Sigmoid colon (tissue), 6 donors: ENCODE measurements at regions not wholly inside any gene's neighbourhood (a gene's known extent, or its start where the extent isn't known, plus 50 kb on each side); places are given as distances from the start of the nearest gene placed in this dataset.

Experiments used
- DNase-seq: peaks from one replicate; pipeline ENCODE4 v3.0.0-alpha.2; 2019
- H3K27ac ChIP-seq, 4 donors: fragments of 200-600 bp; sonication (generic); one replicate each; pipeline ENCODE4 v1.5.1; 2016 to 2019; ENCODE audit warnings: mild to moderate bottlenecking in 1 of 4
- H3K27me3 ChIP-seq, 3 donors: fragments of 200-600 bp; sonication (generic); one replicate each; pipeline ENCODE4 v1.5.1; 2019; ENCODE audit warnings: mild to moderate bottlenecking in 1 of 3
- H3K36me3 ChIP-seq, 4 donors: fragments of 200-600 bp; sonication (generic); one replicate each; pipeline ENCODE4 v1.5.1; 2016 to 2019
- H3K4me1 ChIP-seq, 4 donors: fragments of 200-600 bp; sonication (generic); one replicate each; pipeline ENCODE4 v1.5.1; 2017 to 2019
- H3K4me3 ChIP-seq, 4 donors: fragments of 200-600 bp; sonication (generic); one replicate each; pipeline ENCODE4 v1.5.1; 2017 to 2019; ENCODE audit warnings: mild to moderate bottlenecking in 2 of 4, moderate library complexity in 1 of 4
- H3K9me3 ChIP-seq, 4 donors: fragments of 200-600 bp in 3 of 4; sonication (generic) in 3 of 4; one replicate each; pipeline versions ENCODE4 v1.5.1 to v1.6.1; 2013 to 2019
- EP300 ChIP-seq, 4 donors: sonication (generic); formaldehyde crosslinking; IDR thresholded peaks; one replicate each; pipeline ENCODE4 v1.6.1; 2017; ENCODE audit warnings: antibody characterized with exemption in 4 of 4
- POLR2A ChIP-seq, 2 donors: fragments of 450-650 bp; IDR thresholded peaks; one replicate each; pipeline ENCODE4 v1.6.1; 2016; ENCODE audit warnings: antibody characterized with exemption in 2 of 2, mild to moderate bottlenecking in 2 of 2, moderate library complexity in 2 of 2
- POLR2AphosphoS5 ChIP-seq, 4 donors: sonication (generic); formaldehyde crosslinking; IDR thresholded peaks; one replicate each; pipeline ENCODE4 v1.6.1; 2017; ENCODE audit warnings: antibody characterized with exemption in 4 of 4
- WGBS, 2 donors: extraction: QIAGEN DNeasy Blood & Tissue Kit; methylation state at CpG; one replicate each; pipeline ENCODE4 v1.1.7; 2013; 5-methylcytosine and 5-hydroxymethylcytosine counted together
- intact Hi-C: fragments of 100-400 bp; cut with DNase I; formaldehyde crosslinking; loops from one replicate; pipeline ENCODE4 v1.15.1; 2023
- TF ChIP-seq, protein P1 (sequence below), 4 experiments: fragments of 450-650 bp in 3 of 4; fragments of 200-600 bp in 1 of 4; IDR thresholded peaks; one replicate each; pipeline ENCODE4 v1.5.1; 2016 to 2019; ENCODE audit warnings: antibody characterized with exemption in 4 of 4, mild to moderate bottlenecking in 3 of 4, moderate library complexity in 2 of 4
- donor health status: healthy with polysubstance abuse.
- donor health status: healthy.

DNA sequence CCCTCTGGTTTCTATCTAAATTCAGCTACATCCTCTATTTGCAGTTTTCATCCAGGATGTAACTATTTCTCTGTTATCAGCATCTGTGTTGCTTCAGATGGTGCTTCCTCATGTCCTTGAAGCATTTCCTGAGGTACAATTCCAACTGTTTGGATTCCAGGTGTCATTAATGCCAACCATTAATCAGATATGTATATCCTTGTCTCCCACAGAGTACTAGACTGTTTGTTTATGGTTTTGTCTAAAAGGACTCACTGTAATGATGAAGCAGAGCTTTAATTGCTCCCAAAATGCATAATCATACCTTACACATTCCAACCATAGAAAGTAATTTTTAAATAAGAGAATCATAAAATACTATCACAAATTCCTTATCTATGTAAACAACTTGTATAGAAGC, 288.5 kb upstream of the MME start:
- no peaks in the 10 kb centered on the region for H3K9me3 ChIP-seq
- H3K4me1 ChIP-seq: peaks cover 0 to 7% (median 0%) of the 10 kb centered on the region in 4 donors
- H3K27me3 ChIP-seq: no peaks in the 10 kb centered on the region
- DNase-seq: no peak
- no peaks in the 10 kb centered on the region for H3K36me3 ChIP-seq
- TF ChIP-seq POLR2AphosphoS5 (IDR thresholded peaks at IDR 0.05) (no peak), EP300 (IDR thresholded peaks at IDR 0.05) (no peak), POLR2A (IDR thresholded peaks at IDR 0.05) (no peak)
- TF ChIP-seq, protein P1, sequence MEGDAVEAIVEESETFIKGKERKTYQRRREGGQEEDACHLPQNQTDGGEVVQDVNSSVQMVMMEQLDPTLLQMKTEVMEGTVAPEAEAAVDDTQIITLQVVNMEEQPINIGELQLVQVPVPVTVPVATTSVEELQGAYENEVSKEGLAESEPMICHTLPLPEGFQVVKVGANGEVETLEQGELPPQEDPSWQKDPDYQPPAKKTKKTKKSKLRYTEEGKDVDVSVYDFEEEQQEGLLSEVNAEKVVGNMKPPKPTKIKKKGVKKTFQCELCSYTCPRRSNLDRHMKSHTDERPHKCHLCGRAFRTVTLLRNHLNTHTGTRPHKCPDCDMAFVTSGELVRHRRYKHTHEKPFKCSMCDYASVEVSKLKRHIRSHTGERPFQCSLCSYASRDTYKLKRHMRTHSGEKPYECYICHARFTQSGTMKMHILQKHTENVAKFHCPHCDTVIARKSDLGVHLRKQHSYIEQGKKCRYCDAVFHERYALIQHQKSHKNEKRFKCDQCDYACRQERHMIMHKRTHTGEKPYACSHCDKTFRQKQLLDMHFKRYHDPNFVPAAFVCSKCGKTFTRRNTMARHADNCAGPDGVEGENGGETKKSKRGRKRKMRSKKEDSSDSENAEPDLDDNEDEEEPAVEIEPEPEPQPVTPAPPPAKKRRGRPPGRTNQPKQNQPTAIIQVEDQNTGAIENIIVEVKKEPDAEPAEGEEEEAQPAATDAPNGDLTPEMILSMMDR (IDR thresholded peaks at IDR 0.05): no peak
- no peak overlapping the region for H3K27ac ChIP-seq
- intact Hi-C loops: no loop called here
- no peak overlapping the region for H3K4me3 ChIP-seq

DNA sequence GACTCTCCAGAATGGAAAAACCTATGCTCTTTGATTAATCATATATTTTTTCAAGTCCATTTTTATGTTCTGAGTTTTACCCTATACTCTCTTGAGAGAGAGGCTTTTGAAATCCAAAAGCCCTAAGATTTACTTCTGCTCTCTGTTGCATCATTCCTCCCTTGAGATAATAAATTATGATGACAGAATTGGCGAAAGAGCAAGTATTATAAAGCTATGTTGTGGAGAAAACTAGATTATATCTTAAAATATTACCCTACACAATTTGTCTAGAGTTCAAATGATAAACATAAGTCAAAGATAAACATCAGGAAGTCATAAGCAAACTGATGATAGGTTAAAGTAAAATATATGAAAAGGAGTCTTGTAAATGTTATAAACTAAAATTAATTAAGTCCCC, 293.4 kb upstream of the MME start:
- 40 to 52% methylated on average over 1 of the region's 1 CpG for WGBS, 2 donors
- H3K4me1 ChIP-seq: no peaks in the 10 kb centered on the region
- no peak for DNase-seq

DNA sequence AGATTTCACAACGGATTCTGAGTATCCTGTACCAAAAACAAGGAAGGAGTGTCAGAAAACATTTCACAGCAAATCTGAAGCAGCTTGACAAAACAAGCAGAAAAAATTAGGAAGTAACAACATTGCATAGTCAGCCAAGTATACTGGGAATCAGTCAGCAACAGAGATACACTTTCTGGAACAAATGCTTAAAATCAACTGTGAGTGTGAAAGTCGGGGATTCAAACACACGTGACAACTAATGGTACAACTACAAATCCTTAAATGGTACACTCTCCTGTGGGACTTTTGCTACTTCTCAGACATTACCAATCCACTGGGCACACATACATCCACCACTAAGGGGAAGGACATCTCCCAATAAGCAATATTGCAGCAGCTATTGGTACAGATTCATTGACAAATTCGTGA, 296.6 kb upstream of the MME start:
- no peak for TF ChIP-seq POLR2AphosphoS5 (IDR thresholded peaks at IDR 0.05)
- TF ChIP-seq, protein P1 (IDR thresholded peaks at IDR 0.05): no peak
- TF ChIP-seq POLR2A (IDR thresholded peaks at IDR 0.05): no peak
- TF ChIP-seq EP300 (IDR thresholded peaks at IDR 0.05): no peak
- Histone ChIP-seq H3K4me1 (no peaks in the 10 kb centered on the region), H3K36me3 (no peaks in the 10 kb centered on the region), H3K9me3 (no peaks in the 10 kb centered on the region), H3K4me3 (no peak overlapping the region), H3K27ac (peak overlapping the region in 1 of 4 donors; percentile 49), H3K27me3 (no peaks in the 10 kb centered on the region)
- DNase-seq: no peak
- intact Hi-C loops: no loop called here
- WGBS, 2 donors: 66 to 78% methylated on average over 4 of the region's 4 CpGs

More for the DNA sequence above, 293.4 kb upstream of the MME start:
- Histone ChIP-seq H3K9me3 (no peaks in the 10 kb centered on the region), H3K4me3 (no peak overlapping the region), H3K27me3 (no peaks in the 10 kb centered on the region), H3K36me3 (no peaks in the 10 kb centered on the region), H3K27ac (no peak overlapping the region)
- no peak for TF ChIP-seq POLR2A (IDR thresholded peaks at IDR 0.05)
- TF ChIP-seq, protein P1 (IDR thresholded peaks at IDR 0.05): no peak
- no peak for TF ChIP-seq POLR2AphosphoS5 (IDR thresholded peaks at IDR 0.05)
- no peak for TF ChIP-seq EP300 (IDR thresholded peaks at IDR 0.05)
- intact Hi-C loops: no loop called here

DNA sequence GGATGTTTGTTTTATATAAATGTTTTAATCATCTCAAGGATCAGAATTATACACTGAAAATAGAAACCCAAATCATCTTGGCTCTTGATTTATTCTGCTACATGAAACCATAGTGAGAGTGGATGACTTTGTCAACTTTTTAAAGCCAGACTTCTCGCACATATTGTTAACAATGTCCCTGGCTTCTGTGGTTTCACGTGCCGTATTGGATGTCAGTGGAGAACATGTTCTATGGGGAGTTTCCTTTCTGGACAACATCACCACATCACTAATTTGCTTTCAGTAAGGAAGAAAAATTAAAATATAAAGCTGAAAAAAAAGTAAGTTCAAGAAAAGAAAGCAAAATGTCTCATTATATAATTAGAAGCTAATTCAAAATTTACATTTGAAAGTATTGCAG, 297.1 kb upstream of the MME start:
- H3K27ac ChIP-seq: peak overlapping the region in 1 of 4 donors; percentile 49

DNA sequence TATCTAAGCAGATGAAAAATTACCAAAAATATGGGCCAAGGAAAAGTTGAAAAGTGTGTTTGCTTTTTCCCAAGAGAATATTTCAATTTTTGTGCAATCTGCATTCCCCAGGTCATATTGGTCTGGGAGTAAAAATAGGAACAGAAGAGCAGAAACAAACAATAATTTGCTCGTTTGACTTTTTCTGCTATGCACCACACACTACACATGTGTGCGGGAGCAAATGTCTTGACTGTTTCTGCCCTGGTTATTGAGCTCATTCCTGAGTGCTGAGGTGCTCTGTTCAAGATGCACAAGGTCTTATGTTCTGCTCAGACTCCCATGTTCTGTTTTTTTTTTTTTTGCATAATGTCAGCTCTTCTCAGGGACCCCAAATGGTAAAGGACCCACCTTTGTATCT, 298.0 kb upstream of the MME start:
- Histone ChIP-seq H3K9me3 (no peaks in the 10 kb centered on the region), H3K27me3 (no peaks in the 10 kb centered on the region), H3K4me1 (no peaks in the 10 kb centered on the region), H3K36me3 (no peaks in the 10 kb centered on the region), H3K27ac (no peak overlapping the region), H3K4me3 (no peak overlapping the region)
- WGBS, 2 donors: 45 to 59% methylated on average over 2 of the region's 2 CpGs
- no peak for DNase-seq
- TF ChIP-seq POLR2A (IDR thresholded peaks at IDR 0.05) (no peak), POLR2AphosphoS5 (IDR thresholded peaks at IDR 0.05) (no peak), EP300 (IDR thresholded peaks at IDR 0.05) (no peak)
- TF ChIP-seq, protein P1 (IDR thresholded peaks at IDR 0.05): no peak
- intact Hi-C loops: no loop called here

More for the DNA sequence above, 297.1 kb upstream of the MME start:
- Histone ChIP-seq H3K4me1 (no peaks in the 10 kb centered on the region), H3K9me3 (no peaks in the 10 kb centered on the region), H3K4me3 (no peak overlapping the region), H3K27me3 (no peaks in the 10 kb centered on the region), H3K36me3 (no peaks in the 10 kb centered on the region)
- TF ChIP-seq, protein P1 (IDR thresholded peaks at IDR 0.05): no peak
- no peak for TF ChIP-seq POLR2A (IDR thresholded peaks at IDR 0.05)
- no peak for TF ChIP-seq POLR2AphosphoS5 (IDR thresholded peaks at IDR 0.05)
- TF ChIP-seq EP300 (IDR thresholded peaks at IDR 0.05): no peak
- 67 to 91% methylated on average over 3 of the region's 3 CpGs for WGBS, 2 donors
- DNase-seq: no peak
- intact Hi-C loops: no loop called here
